ENCODE measurements at regions not wholly inside any gene's neighbourhood (a gene's known extent, or its start where the extent isn't known, plus 50 kb on each side); places are given as distances from the start of the nearest gene placed in this dataset.

DNA sequence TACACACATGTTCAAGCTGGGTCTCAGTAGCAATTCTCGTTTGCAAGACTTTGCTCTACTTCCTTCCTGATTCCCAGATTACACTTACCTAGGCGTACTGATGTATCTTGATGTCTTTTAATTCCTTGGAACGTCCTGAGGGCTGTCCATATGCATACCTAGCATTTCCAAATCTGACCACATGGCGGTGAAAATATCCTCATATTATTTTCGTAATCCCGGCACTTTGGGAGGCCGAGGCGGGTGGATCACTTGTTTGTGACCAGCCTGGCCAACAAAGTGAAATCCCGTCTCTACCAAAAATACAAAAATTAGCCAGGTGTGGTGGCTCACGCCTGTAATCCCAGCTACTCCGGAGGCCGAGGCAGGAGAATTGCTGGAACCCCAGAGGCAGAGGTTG lies 1786.3 kb upstream of the TENM3 start:
- no peak for DNase-seq

GRCh38 chr4:180462116-180462515 lies 1781.1 kb upstream of the TENM3 start:
- DNase-seq, result no peak

DNA sequence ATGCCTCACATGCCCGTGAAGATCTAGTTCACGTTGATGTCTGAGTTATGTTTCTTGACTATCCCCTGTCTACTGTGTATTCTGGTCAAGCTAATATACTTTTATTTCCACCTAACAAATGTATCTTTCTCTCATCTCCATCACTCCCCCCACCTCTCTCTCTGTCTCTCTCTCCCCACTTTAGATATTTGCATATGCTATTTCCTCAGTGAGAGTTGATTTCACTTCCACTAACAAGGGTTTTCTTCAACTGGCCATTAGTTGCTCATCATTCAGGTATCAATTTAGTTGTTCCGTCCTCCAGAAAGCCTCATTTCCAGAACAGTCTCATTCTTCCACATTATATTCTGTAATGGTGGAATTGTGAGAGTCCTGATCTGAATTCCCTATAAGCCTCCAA lies 1777.8 kb upstream of the TENM3 start:
- no peak for DNase-seq

- no peak for DNase-seq
Observed at GRCh38 chr4:180483036-180483435, 1760.2 kb upstream of the TENM3 start.

GRCh38 chr4:180485407-180485806 lies 1757.8 kb upstream of the TENM3 start:
- DNase-seq, result no peak

GRCh38 chr4:180486342-180486741 lies 1756.9 kb upstream of the TENM3 start:
- no peak for DNase-seq

- DNase-seq, result no peak
Observed at GRCh38 chr4:180489787-180490186, 1753.4 kb upstream of the TENM3 start.

DNA sequence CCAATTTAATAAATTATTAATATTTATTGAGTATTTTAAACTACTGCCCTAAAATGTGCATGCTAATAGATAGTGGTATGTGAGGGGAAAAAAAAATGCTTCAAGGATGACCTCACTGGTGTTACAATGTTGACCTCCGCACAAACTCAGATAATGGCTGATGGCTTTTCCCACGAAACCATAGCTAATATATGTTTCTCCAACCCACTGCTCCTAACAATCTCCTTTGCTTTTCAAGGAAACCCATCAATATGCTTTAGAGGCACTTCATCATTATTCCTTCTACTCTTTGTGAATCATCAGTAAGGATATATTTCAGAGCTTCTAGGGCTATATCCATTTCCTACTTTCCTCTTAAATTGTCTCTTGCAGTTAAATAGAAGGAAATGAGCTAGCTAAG lies 1752.0 kb upstream of the TENM3 start:
- DNase-seq, result no peak

- no peak for DNase-seq
Observed at GRCh38 chr4:180493299-180493698, 1749.9 kb upstream of the TENM3 start.

DNA sequence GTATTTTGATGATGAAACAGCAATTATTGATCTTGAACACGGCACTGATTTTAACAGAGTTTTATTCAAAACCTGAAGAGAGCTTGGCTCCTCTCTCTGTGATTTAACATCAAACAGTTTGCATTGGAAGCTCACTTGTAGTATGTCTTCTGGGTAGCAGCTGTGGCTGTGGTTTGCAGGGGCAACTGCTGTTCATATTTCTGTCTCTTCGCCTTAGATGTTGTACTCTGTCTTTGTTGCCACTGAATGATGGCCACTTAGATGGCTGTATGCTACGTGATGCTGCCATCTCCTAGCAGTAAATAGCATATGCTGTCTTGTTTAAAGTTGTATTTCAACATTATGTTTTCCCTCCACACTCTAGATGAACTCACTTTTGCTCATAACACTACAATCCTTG lies 1743.0 kb upstream of the TENM3 start:
- DNase-seq, result no peak

DNA sequence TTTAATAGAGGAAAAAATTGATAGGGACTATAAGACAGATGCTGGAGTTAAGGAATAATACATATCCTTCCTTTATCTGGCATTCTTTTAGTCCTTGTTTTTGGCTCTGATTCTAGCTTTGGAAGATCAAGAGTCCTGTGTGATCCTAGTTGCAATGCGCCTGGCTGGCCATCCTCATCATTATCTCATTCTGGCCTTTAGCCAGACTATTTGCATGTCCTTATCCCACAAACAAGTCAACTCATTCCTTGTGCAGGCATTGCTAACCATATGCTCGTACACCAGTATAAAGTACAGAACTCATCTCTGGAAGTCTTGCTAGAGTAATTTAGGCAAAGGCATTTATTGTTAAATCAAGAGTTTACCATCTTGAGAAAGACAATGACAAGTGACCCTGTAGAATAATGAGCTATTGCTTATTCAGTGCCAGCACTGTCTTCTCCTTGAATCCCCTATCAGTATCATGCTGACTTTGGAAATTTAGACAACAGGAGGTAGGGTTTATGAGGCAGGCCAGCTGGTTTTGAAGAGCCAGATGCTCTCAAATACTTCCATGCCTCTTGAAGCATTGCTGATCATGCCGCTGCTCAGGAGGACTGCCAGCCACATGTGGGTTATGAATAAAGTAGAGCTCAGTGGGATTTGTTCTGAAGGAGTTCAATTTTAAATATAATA lies 1730.3 kb upstream of the TENM3 start:
- no peak for DNase-seq

DNA sequence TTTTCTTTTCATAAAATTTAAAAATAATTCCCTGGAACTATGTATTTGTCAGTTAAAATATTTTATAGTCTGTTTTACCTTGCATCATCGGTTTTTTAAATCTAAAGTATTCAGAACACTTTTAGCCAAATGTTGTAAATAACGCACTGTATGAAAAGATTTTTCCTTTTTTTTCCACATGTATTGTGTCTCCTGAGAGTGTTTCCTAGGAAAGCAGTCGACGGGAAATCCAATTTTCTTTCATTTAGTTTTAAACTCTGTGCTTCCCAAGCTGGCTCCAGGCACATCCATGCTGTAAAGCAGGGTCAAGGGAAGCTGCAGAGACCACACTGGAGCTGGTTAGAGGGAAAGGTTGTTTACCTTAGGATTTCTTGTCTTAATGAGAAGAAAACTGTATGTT lies 1724.3 kb upstream of the TENM3 start:
- DNase-seq, result no peak

- DNase-seq, result no peak
Observed at GRCh38 chr4:180521181-180521580, 1722.0 kb upstream of the TENM3 start.

DNA sequence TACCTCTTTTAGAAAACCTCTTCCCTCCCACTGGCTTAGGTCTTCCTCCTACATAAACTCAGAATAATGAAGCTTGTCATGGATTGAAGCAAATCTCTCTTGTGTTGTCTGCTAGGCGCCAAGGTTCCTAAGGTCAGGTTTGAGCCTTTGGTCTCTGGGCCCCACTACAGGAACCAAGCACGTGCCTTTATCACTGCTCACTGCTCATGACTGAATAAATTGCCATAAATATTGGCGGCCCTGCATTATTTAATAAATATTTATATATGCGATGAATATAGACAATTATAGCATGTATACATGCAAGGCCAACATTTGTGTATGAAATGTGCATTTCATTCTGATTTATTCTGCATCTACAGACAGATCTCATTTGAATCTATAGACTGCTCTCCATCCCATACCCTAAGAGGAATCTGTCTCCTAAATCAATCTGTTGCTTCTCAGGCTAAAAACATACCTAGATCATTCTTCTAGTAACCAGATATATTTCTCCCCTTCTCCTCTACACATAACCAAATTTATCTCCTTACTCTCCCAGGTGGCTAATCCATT lies 1717.6 kb upstream of the TENM3 start:
- no peak for DNase-seq

GRCh38 chr4:180528003-180528402 lies 1715.2 kb upstream of the TENM3 start:
- no peak for DNase-seq

- no peak for DNase-seq
Observed at GRCh38 chr4:180530787-180531186, 1712.4 kb upstream of the TENM3 start.

GRCh38 chr4:180532691-180533090 lies 1710.5 kb upstream of the TENM3 start:
- DNase-seq, result no peak

DNA sequence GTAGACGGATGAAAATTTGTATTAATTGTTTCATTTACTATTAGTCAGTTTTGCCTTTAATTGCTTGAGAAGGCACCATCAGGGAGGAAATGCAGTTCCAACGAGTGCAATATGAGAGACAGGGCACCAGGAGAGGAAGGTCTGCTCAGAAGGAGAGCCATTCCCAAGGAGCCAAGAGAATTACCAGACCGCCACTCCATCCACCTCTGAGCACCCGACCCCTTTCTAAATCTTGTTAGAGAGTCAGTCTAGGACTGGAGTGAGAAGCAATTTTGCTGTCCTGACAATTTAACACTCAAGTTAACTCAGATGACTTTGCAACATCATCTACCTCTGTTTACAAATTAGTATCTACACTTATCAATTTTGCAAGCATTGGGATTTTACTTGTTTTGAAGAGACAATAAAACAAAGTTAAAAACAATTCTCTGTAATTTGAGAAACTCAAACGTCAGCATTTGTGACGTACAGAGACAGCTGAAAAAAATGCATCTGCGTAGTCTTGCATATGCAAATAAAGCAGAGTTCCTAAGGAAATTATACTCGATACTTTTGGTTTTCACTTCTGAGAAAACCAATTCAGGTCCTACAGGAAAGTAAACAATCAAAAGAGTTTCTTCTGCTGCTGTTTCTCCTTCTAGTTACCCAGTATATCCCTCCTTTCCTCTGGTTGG lies 1704.7 kb upstream of the TENM3 start:
- DNase-seq, result no peak

- no peak for DNase-seq
Observed at GRCh38 chr4:180539284-180539683, 1703.9 kb upstream of the TENM3 start.

GRCh38 chr4:180541678-180542077 lies 1701.5 kb upstream of the TENM3 start:
- no peak for DNase-seq

DNA sequence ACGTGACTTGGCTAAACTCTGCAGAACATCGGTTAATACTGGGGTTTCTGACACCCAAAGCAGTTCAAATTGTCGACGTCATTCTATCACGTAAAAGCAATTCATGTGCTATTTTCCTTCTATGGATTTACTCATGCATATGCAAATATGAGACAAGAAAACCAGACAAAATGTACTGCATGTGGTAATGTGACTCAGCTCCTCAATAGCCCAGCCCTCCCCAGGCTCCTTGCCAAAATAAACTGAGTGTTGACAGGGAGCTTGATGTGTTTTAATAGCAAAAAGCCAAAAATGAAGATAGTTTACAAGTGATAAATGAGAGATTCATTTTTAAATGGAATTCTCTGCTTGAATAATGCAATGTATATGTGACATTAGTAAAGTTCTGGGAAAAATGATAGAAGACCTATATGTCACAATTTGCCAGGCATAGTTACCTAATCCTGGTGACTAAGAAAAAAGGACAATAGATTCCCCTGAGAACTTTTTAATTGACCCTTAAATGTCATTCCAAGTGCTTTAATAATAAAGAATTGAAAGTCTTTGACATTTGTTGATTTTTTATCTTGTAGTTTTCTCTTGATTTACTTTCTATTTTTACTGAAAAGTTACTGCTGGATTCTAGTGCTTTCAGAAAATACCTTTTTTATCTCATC lies 1700.6 kb upstream of the TENM3 start:
- no peak for DNase-seq

DNA sequence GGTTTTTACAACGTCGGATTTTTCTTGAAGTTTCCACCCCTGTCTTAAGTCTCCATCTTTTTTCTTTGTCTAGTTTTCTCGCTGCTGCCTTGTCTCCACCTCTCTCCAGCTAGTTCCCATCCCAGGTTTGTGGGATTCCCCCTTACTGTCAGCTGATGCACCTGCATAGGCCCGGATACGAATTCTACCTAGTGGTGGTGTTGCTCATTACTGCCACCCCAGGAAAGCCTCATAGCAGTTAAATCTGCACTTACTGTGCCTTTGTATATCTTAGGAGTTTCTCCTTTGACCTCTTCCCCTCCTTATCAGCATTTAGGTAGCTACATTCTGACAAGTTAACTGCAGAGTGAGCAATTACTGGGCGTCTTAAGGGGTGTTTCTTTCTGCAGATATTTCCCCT lies 1693.1 kb upstream of the TENM3 start:
- DNase-seq, result no peak

DNA sequence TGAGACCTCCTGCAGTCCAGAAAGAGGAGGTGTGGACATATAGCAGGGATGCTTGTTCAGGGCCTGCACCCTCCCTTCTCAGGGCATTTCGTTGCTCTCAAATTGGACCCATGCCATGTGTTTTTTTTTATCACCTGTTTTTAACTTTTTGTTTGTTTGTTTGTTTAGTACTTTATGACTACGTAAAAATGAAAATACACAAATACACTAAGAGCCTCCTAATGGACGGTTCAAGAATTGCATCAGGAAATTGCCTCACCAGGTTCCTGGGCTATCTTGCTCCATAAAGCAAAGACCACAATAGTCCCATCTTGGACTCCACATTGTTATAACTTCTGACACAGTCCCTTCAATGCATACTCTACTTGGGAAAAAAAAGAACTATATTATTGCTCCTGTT lies 1685.9 kb upstream of the TENM3 start:
- no peak for DNase-seq

GRCh38 chr4:180557950-180558349 lies 1685.3 kb upstream of the TENM3 start:
- no peak for DNase-seq
